DOHH2 (cell line): ENCODE measurements at regions not wholly inside any gene's neighbourhood (a gene's known extent, or its start where the extent isn't known, plus 50 kb on each side); places are given as distances from the start of the nearest gene placed in this dataset.

Source experiments
- CTCF ChIP-seq: fragments of 200-600 bp; sonication (generic); IDR thresholded peaks from one replicate; pipeline ENCODE4 v1.5.1; 2014; ENCODE audit warnings: antibody characterized with exemption, mild to moderate bottlenecking, low read depth, low read length; ENCODE audit not compliant: poor library complexity, severe bottlenecking
- EZH2phosphoT487 ChIP-seq: fragments of 200-600 bp; sonication (generic); IDR thresholded peaks from 2 replicates; pipeline ENCODE4 v1.6.1; 2017; ENCODE audit warnings: borderline replicate concordance, mild to moderate bottlenecking, antibody characterized with exemption, low read length, moderate library complexity, mixed read lengths

DNA sequence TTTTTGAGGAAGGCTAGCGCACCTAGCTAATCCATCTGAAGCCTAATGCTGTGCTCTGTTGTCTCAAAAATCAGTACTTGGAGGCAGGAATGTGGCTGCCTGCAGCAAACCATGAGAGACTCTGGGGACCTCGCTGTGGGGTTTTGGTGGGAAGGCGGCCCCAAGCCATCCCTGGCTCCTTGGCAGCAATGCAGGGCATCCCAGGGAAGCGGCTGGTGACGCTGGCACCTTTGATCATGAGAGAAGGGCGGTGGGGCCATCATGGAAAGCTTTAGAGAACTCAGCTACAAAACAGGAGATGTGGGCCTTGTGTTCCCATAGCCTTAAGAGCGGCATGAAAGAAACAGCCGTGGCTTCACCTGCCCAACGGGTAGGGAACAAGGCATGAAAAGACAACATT lies 101.1 kb upstream of the SFSWAP start:
- TF ChIP-seq CTCF = no peak
- TF ChIP-seq EZH2phosphoT487 = no peak
